ENCODE measurements at regions not wholly inside any gene's neighbourhood (a gene's known extent, or its start where the extent isn't known, plus 50 kb on each side); places are given as distances from the start of the nearest gene placed in this dataset.
"Not testable (repeated sequence)": the region's sequence is repeated elsewhere in the genome, so short reads cannot be mapped to it uniquely, and the experiment has no call there.

GRCh38 chr15:26013981-26014380, 150.9 kb upstream of the ATP10A start:
- no peak for DNase-seq

GRCh38 chr15:26011916-26012315, 148.8 kb upstream of the ATP10A start:
- DNase-seq, result no peak

- no peak for DNase-seq
Observed at GRCh38 chr15:26007151-26007550, 144.0 kb upstream of the ATP10A start.

GRCh38 chr15:26001201-26001600, 138.1 kb upstream of the ATP10A start:
- no peak for DNase-seq

- no peak for DNase-seq
Observed at GRCh38 chr15:25993506-25993905, 130.4 kb upstream of the ATP10A start.

- DNase-seq, result no peak
Observed at GRCh38 chr15:25990220-25990619, 127.1 kb upstream of the ATP10A start.

- no peak for DNase-seq
Observed at GRCh38 chr15:25989327-25989726, 126.2 kb upstream of the ATP10A start.

- not testable (repeated sequence) for DNase-seq
Observed at GRCh38 chr15:25988716-25989115, 125.6 kb upstream of the ATP10A start.

GRCh38 chr15:25987638-25988037, 124.5 kb upstream of the ATP10A start:
- DNase-seq, result no peak

- DNase-seq, result no peak
Observed at GRCh38 chr15:25985165-25985564, 122.0 kb upstream of the ATP10A start.

- DNase-seq, result no peak
Observed at GRCh38 chr15:25982736-25983135, 119.6 kb upstream of the ATP10A start.

- no peak for DNase-seq
Observed at GRCh38 chr15:25981114-25981513, 118.0 kb upstream of the ATP10A start.

GRCh38 chr15:25972141-25972675, 109.1 kb upstream of the ATP10A start:
- DNase-seq, result no peak

GRCh38 chr15:25971053-25971452, 107.9 kb upstream of the ATP10A start:
- no peak for DNase-seq

- DNase-seq, result no peak
Observed at GRCh38 chr15:25969886-25970285, 106.8 kb upstream of the ATP10A start.

GRCh38 chr15:25967116-25967515, 104.0 kb upstream of the ATP10A start:
- no peak for DNase-seq

- DNase-seq, result no peak
Observed at GRCh38 chr15:25965326-25965725, 102.2 kb upstream of the ATP10A start.

- no peak for DNase-seq
Observed at GRCh38 chr15:25960273-25960672, 97.1 kb upstream of the ATP10A start.

GRCh38 chr15:25959100-25959499, 96.0 kb upstream of the ATP10A start:
- DNase-seq, result no peak

GRCh38 chr15:25955628-25956027, 92.5 kb upstream of the ATP10A start:
- DNase-seq, result no peak

GRCh38 chr15:25954398-25954797, 91.3 kb upstream of the ATP10A start:
- no peak for DNase-seq

GRCh38 chr15:25950014-25950413, 86.9 kb upstream of the ATP10A start:
- no peak for DNase-seq

GRCh38 chr15:25947323-25948314, 84.5 kb upstream of the ATP10A start:
- no peak for DNase-seq

GRCh38 chr15:25946241-25946805, 83.2 kb upstream of the ATP10A start:
- DNase-seq, result no peak

Measured in activated CD4-positive, CD25-positive, alpha-beta regulatory T cell (primary cell).